Activated T-cell treated with anti-CD3 and anti-CD28 coated beads, Interleukin-2, amount 50 U/mL, for 1 hour (primary cell): ENCODE measurements at regions not wholly inside any gene's neighbourhood (a gene's known extent, or its start where the extent isn't known, plus 50 kb on each side); places are given as distances from the start of the nearest gene placed in this dataset.

Experiments
- DNase-seq: peaks from one replicate; pipeline ENCODE4 v3.0.0-alpha.2; 2020

GRCh38 chr2:47234456-47234855 is 58.1 kb upstream of the CALM2 start:
- DNase-seq: no peak

DNA sequence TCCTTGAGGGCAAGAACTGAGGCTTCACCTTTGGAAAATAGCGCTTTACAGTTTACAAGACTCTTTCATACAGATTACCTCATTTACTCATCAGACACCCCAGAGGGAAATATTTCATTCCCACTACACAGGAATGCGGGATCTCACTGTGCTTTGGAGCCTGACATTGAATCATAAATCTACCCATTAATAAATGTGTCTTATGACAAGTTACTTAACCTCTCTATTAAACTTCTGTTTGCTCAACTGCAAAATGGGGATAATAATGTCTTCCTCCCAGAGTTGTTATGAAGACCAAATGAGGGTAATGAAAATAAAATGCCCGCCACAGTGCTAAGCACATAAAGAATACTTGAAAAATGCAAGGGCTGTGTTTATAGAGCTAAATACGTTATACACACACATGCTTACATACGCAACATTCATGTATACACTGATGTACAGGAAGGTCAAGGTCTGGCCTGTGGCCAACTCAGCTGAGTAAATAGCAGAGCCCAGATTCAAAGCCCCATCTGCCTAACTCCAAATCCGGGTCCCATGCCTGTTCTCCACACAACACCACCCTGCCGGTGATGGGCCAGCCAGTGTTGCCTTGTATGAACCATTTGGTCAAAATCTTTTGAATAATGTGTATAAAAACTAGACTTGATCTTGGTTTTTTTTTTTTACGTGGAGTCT is 56.6 kb upstream of the CALM2 start:
- no peak for DNase-seq

GRCh38 chr2:47230418-47230817 is 54.1 kb upstream of the CALM2 start:
- no peak for DNase-seq

- no peak for DNase-seq
Measured at GRCh38 chr2:47227532-47228279, 51.4 kb upstream of the CALM2 start.

DNA sequence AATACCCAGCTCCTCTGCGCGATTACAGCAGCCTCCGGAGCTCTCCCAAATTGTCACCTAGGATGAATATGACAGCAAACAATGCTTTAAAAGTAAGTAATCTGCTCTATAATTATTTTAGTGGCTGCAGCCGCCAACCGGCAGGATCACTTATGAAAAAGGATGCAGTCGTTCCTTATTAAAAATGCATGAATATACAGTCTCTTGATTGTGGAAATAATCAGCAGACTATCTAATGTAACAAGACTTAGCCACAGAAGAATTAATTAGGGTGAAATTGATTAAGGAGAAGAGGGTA is 50.6 kb upstream of the CALM2 start:
- DNase-seq: no peak

- DNase-seq: no peak
Measured at GRCh38 chr2:47226132-47226922, 50.0 kb upstream of the CALM2 start.
